ENCODE measurements at regions not wholly inside any gene's neighbourhood (a gene's known extent, or its start where the extent isn't known, plus 50 kb on each side); places are given as distances from the start of the nearest gene placed in this dataset.

DNA sequence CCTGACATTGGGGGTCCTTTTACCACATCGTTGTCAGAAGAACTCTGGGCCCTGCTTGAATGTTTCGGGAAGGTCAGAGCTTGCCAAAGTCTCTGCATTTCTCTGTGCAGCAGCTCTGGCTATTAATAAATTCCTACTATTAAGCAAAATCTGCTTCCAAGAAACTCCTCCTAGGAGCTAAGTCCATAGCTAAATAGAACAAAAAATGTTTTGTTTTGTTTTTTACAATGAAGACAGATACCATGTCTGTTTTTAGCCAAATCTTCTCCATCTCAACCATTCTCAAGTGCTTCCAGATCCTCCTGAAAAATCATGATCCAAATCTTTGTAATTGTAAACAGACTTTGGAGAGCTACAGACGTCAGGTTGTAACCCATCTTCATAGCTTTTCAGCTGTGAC is 161.6 kb downstream of the SPATA18 start:
- intact Hi-C loops (cut with DNase I) = no loop called here
- no peak overlapping the region for H3K27ac ChIP-seq
- 34 to 47% methylated on average over 3 of the region's 3 CpGs for WGBS, 2 donors

DNA sequence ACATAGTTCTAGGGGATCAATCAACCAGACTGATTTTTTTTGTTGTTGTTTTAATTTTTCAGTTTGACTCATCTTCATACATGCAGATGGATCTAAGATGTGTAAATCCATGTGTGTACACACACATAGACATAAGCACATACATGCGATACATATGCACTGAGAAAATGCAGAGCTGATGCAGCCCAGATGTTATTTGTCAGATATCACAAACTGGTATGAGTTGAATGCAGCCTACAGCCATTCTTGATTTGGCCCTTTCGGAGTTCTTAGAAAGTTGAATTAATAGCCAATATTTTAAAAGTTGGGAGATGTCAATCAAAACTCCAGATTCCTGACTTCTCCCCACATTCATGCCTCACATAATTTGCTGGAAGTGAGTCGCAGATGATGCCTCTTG is 180.4 kb downstream of the SPATA18 start:
- Histone ChIP-seq H3K4me1 (peaks cover 5% of the 10 kb centered on the region in 2 donors), H3K27me3 (no peaks in the 10 kb centered on the region), H3K4me3 (replicated peaks in 1 of 3) (no peak overlapping the region), H3K27ac (no peak overlapping the region), H3K9me3 (no peaks in the 10 kb centered on the region), H3K36me3 (no peaks in the 10 kb centered on the region)
- intact Hi-C loops (cut with DNase I) = loop anchor here (5.0 kb wide), 1 partner anchor 751 kb away; no protein-coding TSS in a partner anchor
- 65% methylated on average over 3 of the region's 3 CpGs for WGBS, 2 donors
- DNase-seq = no peak
- no peak for TF ChIP-seq POLR2A (IDR thresholded peaks at IDR 0.05)
- no peak for TF ChIP-seq CTCF (IDR thresholded peaks at IDR 0.05)

More for the DNA sequence above, 161.6 kb downstream of the SPATA18 start:
- H3K36me3 ChIP-seq = no peaks in the 10 kb centered on the region
- TF ChIP-seq POLR2A (IDR thresholded peaks at IDR 0.05) (no peak), CTCF (IDR thresholded peaks at IDR 0.05) (no peak)
- H3K27me3 ChIP-seq = no peaks in the 10 kb centered on the region
- no peak overlapping the region for H3K4me3 ChIP-seq (replicated peaks in 1 of 3)
- H3K4me1 ChIP-seq = no peaks in the 10 kb centered on the region
- H3K9me3 ChIP-seq = no peaks in the 10 kb centered on the region
- no peak for DNase-seq

DNA sequence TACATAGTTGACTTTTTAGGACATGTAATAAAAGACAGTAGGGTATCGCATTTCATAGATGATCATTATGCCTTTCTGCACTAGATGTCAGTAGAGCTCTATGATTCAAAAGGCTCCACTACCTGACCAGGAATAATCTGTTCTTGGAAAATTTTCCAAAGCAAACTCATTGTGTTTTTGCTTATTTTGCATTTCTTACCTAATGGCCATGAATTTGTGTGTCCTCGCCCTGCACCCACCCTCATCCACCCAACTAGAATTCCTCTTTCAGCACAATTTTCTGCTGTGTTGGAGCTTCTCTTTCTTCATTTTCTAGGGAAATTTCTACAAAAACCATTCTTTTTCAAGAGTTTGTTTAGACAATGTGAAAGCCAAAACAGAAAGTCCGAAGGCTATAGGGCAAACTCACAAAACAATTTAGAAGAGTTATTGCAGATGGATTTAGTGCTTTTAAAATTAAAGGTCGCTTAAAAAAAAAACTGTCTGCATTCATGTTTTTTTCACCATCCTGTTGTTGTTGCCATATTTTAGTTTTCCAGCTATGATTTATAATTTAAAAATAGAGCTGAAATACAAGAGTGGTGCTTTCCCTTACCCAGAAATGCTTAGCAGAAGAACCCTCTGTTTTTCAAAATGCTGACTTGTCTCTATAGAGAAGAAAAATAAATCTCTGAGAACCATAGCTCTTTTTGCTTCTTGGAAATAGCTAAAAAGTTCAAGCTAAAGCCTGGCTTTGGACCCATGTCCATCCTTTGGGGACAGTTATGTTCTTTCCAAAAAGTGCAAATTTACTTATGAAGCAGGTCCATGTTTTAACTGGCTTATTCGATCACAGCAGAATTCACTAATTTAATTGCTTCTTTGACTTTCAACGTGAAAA is 183.7 kb downstream of the SPATA18 start:
- peaks cover 5% of the 10 kb centered on the region in 2 donors for H3K4me1 ChIP-seq
- 43 to 45% methylated on average over 6 of the region's 6 CpGs for WGBS, 2 donors
- intact Hi-C loops (cut with DNase I) = loop anchor here (5.0 kb wide), 1 partner anchor 748 kb away; no protein-coding TSS in a partner anchor
- peak; percentile 19 to 31 for DNase-seq
- no peak overlapping the region for H3K4me3 ChIP-seq (replicated peaks in 1 of 3)
- TF ChIP-seq CTCF (IDR thresholded peaks at IDR 0.05) (peak; percentile 10 to 87 (median 48)), POLR2A (IDR thresholded peaks at IDR 0.05) (no peak)
- H3K27ac ChIP-seq = no peak overlapping the region
- H3K27me3 ChIP-seq = no peaks in the 10 kb centered on the region
- H3K9me3 ChIP-seq = no peaks in the 10 kb centered on the region
- no peaks in the 10 kb centered on the region for H3K36me3 ChIP-seq

GRCh38 chr4:52235552-52236201 is 184.6 kb downstream of the SPATA18 start:
- no peak for DNase-seq
- WGBS, 2 donors = 85 to 93% methylated on average over 2 of the region's 2 CpGs
- Histone ChIP-seq H3K4me3 (replicated peaks in 1 of 3) (no peak overlapping the region), H3K27ac (no peak overlapping the region), H3K4me1 (peaks cover 5% of the 10 kb centered on the region in 2 donors), H3K36me3 (no peaks in the 10 kb centered on the region), H3K27me3 (no peaks in the 10 kb centered on the region), H3K9me3 (no peaks in the 10 kb centered on the region)
- intact Hi-C loops (cut with DNase I) = no loop called here
- TF ChIP-seq CTCF (IDR thresholded peaks at IDR 0.05) (no peak), POLR2A (IDR thresholded peaks at IDR 0.05) (no peak)

DNA sequence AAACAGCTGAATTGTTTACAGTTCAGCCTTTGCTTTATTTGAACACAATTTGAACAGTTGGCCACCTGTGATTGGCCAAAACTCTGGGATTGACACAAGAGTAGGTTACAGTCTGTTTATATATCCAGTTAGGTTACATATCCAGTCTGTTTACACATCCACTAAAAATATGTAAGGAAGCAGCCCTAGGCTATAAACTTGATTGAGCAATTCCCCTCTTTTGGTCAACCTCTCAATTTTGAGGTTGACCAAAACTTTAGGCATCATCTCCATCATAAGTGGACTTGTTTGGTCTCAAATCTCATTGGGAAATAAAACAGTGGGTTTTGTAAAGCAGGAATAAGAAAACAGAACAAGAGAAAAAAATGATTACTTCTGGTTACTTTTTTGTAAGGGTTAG is 190.8 kb downstream of the SPATA18 start:
- TF ChIP-seq POLR2A (IDR thresholded peaks at IDR 0.05) (no peak), CTCF (IDR thresholded peaks at IDR 0.05) (no peak)
- intact Hi-C loops (cut with DNase I) = no loop called here
- Histone ChIP-seq H3K27me3 (no peaks in the 10 kb centered on the region), H3K4me3 (replicated peaks in 1 of 3) (no peak overlapping the region), H3K4me1 (peaks cover 6 to 8% of the 10 kb centered on the region in 2 donors), H3K27ac (no peak overlapping the region), H3K36me3 (no peaks in the 10 kb centered on the region), H3K9me3 (no peaks in the 10 kb centered on the region)
- DNase-seq = no peak

Data from thyroid gland (tissue), 4 donors.